IPS DF 4.7 (cell line): ENCODE measurements at regions not wholly inside any gene's neighbourhood (a gene's known extent, or its start where the extent isn't known, plus 50 kb on each side); places are given as distances from the start of the nearest gene placed in this dataset.
"Not testable (repeated sequence)": the region's sequence is repeated elsewhere in the genome, so short reads cannot be mapped to it uniquely, and the experiment has no call there.

Experiments
- DNase-seq: peaks from one replicate; pipeline ENCODE4 v3.0.0-alpha.2; 2013; ENCODE audit warnings: low spot score; ENCODE audit errors: extremely low read depth

DNA sequence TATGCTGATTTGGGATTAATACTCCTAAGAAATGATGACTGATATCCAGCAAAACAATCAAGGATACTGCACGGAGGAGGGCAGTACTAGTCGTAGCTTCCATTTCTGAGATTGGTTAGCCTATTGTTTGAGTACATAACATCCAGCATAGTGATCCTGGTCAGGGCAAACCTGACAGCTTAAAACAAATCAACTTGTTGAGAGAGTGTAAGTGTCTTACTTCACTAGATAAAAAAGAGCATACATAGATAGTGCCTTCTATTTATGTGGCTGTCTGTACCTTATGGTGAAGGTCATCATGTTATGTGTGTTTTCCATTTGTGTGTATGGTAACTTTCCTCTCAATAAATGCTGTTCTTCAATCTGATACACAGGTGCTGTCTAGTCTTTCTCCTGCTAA, 228.4 kb downstream of the PTGER3 start:
- no peak for DNase-seq

DNA sequence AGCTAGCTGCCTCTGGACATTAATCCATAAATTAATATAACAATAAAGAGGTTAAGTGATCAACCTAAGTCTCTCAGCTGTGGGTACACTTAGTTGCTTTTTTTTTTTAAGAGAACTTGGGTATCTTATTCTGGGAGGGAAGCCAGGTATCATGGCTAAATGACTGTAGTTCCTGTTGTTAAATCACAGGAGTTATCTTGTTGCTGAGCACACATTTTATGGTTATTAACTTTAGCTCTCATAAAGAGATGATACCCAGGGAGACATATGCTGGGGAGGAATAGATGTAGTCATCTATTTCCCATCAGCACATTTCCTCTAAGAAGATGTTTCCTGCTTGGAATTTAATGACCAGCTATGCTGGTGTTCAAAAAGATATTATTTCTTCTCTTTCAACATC, 227.8 kb downstream of the PTGER3 start:
- DNase-seq, result no peak

DNA sequence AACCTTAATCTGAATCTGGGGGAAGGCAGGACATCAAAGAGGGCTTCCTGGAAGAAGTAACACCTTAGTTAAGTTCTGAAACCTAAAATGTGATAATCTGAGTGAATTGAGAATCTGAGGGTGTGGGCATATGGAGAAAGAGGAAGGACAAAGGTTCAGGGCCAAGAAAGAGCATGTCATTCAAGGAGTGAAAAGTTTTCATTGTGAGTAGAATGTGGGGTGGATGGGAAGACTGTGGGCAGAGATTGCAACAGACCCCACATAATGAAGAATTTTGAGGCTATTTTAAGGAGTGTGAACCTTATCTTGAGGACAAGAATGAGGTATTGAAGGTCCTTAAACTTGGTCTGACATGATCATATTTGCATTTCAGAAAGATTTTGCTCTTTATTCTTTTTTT, 227.2 kb downstream of the PTGER3 start:
- no peak for DNase-seq

DNA sequence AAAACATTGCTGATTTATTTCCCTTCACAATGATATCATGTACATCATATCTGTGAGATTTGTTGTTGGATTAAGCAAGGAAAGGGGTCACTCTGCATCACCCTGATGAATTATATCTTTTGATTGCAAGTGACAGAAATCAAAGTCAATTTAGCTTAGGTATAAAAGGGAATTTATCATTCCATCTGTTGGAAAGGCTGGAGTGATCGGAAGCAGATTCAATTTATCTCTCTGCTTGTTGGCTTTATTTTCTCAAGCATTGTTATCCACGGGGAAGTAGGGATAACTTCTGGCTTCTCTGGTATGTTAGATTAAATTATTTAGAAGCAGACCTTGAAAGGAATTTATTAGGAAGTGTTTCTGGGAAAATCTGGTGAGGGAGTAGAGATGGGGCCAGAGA, 226.6 kb downstream of the PTGER3 start:
- DNase-seq, result no peak

DNA sequence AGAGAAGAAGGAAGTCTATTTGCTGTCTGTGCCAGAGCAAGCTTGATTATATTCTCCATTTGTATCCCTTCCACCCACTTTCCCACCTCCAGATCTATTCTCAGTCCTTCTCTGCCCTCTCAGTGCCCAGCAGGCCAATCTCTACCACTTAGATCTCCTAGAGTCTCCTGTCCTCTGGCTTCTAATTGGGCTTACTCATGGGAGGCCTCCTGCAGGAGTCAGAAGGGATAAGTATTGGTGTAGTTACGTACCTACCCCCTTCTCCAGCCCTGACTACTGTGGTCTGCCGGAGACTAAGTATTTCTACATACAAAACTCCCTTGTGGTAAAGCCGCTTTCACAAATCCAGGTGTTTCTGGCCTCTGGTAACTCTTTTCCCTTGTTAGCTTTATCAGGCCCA, 221.2 kb downstream of the PTGER3 start:
- DNase-seq, result no peak

DNA sequence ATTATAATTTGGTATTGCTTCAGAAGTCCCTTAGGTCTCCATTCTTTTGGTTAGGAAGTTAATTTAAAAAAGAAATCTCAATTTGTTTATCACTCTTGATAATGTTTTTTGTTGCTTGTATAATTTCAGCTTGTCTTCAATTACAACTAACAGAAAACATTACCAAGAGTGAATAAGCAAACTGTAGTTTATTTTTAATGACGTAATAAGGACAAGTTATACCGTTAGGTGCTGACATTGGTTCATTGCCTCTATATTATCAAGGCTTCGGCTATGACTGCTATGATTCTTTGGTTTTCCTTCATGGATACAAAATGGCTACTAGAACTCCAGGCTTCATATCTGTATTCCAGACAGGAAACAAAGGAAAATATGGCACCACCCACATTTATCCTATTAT, 220.6 kb downstream of the PTGER3 start:
- DNase-seq, result no peak

DNA sequence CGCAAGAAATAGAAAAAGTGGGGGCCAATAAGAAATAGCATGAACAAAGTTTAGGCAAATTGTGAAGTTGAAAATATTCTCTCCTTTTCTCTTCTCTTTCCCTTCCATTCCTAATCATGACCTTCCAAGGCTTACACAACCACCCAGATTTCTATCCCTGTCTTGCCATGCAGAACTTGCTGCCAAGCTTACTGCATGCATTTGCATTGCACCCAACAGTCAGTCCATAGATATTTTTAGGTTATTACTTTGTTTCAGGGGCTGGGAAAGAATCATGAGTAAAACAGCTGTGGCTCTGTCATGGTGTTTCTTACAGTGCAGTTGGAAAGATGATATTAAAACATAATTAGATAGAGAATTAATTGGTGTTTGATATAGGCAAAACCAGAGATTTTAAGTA, 219.4 kb downstream of the PTGER3 start:
- no peak for DNase-seq

DNA sequence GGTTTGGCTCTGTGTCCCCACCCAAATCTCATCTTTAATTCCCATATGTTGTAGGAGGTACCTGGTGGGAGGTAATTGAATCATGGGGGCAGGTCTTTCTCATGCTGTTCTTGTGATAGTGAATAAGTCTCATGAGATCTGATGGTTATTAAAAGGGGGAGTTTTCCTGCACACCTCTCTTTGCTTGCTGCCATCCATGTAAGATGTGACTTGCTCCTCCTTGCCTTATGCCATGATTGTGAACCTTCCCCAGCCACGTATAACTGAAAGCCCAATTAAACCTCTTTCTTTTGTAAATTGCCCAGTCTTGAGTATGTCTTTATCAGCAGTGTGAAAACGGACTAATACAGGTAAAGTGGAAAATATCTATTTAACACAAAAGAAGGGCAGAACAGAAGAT, 213.3 kb downstream of the PTGER3 start:
- not testable (repeated sequence) for DNase-seq

DNA sequence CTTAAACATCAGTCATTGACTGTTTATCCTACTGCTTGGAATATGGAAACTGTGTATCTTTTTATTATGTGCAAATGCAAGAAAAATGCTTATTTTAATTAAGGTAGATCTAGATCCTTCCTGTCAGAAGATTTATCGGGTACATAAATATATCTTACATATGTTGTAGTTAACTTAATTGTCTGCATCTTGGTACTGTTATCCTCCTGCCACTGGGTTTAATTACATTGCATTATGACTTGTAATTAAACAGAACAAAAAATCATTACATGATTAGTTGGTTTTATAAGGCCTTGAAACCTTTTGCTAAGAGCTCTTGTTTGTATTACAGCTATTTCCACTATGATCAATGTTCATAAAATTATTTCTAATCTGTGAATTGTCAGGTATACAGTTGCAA, 211.2 kb downstream of the PTGER3 start:
- no peak for DNase-seq

DNA sequence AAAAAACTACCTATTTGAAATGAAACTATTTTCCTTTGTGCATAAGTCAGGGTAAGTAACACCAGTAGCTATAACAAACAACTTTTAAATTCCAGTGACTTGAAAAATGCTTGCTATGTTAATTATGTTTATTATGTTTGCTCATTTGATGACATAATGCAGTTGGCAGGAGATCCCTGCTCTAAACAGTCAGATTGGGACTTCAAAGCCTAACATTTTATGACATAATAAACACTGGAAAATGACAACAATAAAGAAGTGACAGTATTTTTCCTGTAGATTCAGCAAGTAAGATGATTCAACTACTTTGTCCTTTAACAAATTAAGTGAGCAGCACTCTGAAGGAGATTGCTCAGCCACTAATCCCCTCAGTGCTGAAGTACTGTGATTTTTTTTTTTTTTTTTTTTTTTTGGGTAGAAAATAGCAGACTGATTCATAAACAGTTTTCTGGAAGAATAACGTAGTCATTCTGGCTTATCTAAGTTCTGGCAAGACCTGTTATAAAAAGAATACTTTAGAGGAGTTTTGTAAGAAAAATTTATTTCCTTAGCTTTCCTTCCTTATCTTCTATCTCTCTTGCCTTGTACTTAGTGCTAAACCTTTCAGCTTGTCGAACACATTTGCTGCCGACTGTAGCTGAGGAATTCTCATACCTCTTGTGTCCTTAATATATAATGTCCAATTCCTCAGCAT, 207.2 kb downstream of the PTGER3 start:
- DNase-seq, result no peak

DNA sequence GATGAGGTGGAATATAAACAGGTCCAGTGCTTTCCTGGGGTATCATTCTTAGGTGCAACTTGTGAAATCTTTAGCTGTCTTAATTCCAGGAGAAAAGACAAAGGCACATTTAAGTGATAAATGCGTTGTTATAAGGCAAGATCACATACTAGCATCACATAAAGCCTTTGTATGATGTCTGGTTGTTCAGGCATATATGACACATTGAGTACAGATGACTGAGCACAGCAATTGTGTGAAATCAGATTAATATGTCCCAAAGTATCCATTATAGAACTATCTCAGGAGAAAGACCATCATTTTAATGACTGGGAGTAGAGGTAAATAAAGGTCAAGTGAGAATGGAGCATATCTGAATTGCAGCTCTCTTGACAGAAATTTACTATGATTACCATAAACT, 205.1 kb downstream of the PTGER3 start:
- no peak for DNase-seq

DNA sequence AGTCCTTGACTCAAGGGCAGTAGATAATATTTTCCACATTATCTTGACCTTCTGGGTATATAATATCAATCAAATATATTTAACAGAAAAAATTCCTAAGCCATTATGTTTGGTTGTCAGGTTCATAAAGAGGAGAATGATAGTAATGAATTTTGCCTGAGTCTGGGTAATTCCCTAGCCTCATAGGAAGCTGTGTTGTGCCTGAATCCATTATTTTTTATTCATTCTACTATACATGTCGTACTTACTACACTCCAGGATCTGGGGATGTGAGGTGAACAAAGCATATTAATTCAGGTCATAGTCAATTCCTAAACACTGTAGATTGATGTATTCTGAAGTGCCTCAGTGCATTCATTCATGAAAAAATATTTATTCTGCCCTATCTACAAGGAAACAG, 204.2 kb downstream of the PTGER3 start:
- no peak for DNase-seq

DNA sequence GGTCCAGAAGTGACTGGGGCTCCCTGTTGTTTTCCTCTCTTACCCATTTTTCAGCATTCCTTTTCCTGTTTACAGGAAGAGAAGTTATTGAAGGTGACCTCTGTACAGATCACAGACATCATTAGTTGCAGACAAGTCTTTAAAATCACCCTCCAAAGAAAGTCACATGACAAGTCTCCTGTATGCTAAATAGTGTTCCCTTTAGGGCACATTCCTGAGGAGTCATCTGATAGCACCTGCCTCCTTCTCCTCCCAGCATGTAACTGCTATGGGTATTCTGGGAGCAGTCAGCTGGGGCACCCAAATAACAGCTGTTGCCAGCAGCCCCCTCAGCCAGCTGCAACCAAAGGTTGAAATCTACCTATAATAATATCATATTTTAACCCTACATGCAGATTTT, 200.6 kb downstream of the PTGER3 start:
- DNase-seq, result no peak

DNA sequence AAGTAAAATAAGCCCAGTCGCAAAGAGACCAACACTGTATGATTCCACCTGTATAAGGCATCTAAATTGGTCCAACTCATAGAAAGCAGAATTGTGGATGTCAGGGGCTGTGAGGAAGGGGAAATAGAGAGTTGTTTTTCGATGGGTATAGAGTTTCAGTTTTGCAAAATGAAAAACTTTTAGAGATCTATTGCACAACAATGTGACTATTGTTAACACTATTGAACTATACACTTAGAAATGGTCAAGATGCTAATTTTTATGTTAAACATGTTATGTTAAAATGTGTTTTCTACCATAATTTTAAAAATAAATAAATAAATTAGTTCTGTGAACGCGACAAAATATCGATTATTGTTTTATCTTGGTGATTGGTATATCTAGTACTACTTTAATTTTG, 192.4 kb downstream of the PTGER3 start:
- DNase-seq, result no peak

DNA sequence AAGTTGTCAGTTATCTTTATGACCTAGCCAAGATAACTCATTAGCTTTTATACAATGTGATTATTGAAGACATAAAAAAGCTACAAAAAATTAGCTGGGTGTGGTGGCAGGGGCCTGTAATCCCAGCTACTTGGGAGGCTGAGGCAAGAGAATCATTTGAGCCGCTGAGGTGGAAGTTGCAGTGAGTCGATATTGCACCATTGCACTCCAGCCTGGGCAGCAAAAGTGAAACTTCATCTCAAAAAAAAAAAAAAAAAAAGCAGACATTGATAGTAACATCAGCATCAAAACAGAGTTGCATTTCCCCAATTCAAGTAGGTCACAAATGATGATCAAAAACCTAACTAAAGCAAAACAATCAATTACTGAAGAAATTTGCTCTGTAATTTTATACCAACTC, 191.4 kb downstream of the PTGER3 start:
- DNase-seq, result no peak

DNA sequence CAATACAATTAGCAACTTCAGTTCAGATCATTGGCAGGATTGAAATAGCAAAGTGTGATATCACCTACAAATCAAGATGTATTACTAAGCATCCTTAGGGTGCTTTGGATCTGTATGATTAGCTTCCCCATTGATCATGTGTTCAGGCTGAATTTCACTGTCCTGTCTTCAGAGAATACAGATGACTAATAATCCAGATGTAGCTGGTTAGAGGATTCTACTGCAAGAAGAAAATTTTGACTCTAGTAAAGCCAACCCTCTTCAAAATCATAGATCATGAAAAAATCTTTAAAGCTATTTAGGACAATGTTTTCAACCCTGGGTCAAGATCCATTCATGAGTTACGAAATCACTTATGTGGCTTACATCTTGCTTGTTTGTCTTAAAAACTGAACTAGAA, 184.4 kb downstream of the PTGER3 start:
- no peak for DNase-seq

DNA sequence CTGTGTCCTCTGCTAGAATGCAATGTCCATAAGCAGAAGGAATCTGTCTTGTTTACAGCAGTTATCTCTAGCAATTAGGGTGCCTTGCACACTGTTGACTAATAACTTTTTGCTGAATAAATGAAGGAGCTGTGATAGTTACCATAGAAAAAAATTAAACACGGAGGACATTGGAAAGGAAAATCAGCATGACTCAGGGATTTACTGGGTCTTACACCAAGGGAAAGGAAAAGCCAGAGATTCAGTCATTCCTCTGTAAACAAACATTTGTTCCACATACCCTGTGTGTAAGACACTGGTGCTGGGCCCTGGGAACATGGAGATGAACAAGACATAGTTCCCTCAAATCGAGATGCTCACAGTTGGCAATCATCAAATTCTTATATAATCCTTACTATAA, 183.3 kb downstream of the PTGER3 start:
- no peak for DNase-seq

DNA sequence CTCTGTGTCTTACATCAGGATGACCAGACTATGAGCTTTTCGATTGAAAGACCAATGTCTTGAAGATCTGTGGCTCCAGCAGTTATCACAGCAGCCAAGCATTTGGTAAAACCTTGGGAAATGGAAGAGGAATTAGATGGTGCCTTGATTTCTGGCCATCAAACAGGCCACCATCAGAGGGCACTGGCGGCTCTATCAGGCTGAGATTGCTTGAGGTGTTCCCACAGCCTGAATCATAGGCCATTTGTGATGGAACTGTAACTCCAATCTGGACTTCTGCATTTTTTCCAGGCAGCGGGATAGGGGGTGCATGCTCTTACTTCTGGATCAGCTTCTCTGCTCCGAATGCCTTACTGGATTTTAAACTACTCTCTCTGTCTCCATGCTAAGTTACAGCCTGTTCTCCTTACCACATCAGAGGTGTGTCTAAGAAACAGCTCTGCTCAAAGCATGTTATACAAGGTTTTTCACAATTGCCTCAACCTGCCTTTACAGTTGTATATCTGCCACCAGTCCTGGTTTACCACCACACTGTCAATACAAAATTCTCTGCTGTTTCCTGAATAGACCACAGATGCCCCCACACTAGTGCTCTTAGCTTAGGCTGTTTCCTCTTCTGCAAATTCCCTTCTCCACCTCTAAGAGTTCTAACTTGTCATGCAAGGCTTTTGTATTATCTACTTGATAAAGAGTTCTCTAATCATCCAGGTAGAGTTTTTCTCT, 180.9 kb downstream of the PTGER3 start:
- DNase-seq, result no peak

DNA sequence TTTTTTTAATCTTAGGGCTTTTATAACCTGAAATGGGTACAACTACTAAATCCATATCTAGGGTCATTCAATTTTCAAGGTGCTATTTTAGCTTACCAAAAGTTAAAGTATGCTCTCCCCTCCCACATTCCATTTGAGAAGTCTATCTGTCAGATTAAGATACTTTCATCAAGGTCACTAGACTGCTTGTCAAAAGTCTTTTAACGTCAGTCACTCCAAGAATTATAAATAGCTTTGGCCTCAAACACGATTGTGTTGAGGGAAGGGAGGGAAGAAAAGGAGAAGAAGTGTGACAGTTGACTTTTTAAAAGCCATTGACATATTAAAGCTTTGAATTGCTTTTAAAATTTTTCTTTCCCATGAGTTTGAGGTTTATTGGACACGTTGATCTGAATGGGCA, 175.8 kb downstream of the PTGER3 start:
- no peak for DNase-seq

DNA sequence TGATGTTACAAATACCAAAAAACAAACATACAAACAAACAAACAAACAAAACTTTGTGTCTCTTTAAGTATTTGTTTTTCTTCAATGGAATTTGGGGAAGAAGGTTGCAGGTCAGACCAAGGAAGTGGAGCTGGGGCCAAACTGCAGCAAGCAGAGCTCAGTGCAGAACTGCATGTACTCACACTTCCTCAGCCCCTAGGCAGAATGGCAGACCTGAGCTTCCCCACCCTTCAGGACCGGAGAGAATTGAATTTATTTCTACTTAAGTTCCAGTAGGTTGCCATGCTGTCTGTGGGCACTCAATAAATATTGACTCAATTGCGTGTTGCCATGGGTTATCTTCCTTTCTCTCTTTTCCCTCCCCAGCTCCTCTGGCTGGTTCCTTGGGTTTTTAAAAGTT, 173.6 kb downstream of the PTGER3 start:
- DNase-seq, result no peak

DNA sequence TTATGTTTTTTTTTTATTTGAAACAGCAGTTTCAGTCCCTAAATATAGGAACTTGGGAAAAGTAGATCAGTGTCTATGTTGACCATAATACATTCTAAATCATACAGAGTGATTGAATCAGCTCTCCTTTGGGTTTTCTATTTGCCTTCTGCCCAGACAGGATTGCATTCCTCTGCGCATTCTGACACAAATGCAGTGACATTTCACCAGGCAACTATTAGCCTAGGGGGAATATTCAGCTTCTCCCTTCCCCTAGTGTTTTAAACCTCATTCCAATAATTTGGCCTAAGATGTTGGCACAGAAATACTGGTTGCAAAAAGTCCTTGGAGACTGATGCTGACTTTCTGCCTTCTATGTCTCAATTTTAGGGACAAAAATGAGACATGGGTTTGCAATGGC, 172.8 kb downstream of the PTGER3 start:
- DNase-seq, result no peak

DNA sequence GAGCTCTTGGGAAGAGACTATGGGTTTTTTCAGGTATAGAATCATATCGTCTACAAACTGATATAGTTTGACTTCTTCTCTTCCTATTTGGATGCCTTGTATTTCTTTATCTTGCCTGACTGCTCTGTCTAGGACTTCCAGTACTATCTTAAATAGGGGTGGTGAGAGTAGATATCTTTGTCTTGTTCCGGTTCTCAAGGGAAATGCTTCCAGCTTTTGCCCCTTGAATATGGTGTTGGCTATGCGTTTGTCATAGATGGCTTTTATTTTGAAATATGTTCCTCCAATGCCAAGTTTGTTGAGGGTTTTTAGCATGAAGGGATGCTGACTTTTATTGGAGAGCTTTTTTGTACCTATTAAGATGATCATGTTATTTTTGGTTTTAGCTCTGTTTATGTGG, 170.3 kb downstream of the PTGER3 start:
- no peak for DNase-seq

DNA sequence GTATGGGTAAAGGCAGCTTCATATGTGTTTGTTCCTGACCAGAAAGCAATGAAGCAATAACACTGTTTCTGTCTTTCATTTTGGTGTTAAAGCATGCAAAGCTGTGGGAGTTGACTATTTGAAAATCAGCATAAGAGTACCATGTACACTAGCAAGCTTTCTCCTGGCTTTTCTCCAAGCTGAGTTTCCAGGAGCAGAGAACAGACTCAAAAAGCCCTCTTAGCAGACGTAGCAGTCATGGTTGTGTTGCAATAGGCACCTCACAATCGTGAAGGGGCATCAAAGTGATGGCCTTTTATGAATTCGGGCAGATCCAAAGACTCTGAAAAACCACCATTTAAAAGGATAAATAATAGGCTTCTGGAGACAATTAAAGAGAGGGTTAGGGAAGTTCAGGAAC, 159.7 kb downstream of the PTGER3 start:
- DNase-seq, result no peak
